ENCODE measurements at regions not wholly inside any gene's neighbourhood (a gene's known extent, or its start where the extent isn't known, plus 50 kb on each side); places are given as distances from the start of the nearest gene placed in this dataset.

DNA sequence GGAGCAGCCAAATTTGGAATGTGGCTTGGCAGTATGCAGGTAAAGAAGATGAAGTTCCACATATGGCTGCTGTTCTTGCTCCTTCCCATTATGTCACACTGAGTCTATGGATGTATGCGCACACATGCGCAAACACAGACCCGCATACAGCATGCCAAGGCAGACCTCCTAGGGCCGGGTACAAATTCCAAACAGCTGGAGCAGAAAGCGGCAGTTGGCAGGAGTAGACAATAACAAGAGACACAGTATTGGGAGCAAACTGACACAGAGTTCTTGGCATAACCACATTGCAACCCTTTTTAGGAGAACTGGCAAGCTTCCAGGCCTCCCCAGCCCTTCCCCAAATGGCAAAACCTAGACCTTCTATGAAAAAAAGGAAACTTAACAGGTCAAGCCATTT is 268.9 kb downstream of the SP3 start:
- TF ChIP-seq, protein P1, sequence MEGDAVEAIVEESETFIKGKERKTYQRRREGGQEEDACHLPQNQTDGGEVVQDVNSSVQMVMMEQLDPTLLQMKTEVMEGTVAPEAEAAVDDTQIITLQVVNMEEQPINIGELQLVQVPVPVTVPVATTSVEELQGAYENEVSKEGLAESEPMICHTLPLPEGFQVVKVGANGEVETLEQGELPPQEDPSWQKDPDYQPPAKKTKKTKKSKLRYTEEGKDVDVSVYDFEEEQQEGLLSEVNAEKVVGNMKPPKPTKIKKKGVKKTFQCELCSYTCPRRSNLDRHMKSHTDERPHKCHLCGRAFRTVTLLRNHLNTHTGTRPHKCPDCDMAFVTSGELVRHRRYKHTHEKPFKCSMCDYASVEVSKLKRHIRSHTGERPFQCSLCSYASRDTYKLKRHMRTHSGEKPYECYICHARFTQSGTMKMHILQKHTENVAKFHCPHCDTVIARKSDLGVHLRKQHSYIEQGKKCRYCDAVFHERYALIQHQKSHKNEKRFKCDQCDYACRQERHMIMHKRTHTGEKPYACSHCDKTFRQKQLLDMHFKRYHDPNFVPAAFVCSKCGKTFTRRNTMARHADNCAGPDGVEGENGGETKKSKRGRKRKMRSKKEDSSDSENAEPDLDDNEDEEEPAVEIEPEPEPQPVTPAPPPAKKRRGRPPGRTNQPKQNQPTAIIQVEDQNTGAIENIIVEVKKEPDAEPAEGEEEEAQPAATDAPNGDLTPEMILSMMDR (conservative IDR thresholded peaks at IDR 0.05; ENCODE audit: low read depth, low read length) = no peak
- TF ChIP-seq EZH2 (IDR thresholded peaks at IDR 0.05; ENCODE audit: borderline replicate concordance, low read depth, low read length, poor library complexity, severe bottlenecking) = no peak

Measured in A673 (cell line).